ENCODE measurements at regions not wholly inside any gene's neighbourhood (a gene's known extent, or its start where the extent isn't known, plus 50 kb on each side); places are given as distances from the start of the nearest gene placed in this dataset.
A peak's percentile ranks its signal among the peaks of the same experiment; 100 is the strongest.

DNA sequence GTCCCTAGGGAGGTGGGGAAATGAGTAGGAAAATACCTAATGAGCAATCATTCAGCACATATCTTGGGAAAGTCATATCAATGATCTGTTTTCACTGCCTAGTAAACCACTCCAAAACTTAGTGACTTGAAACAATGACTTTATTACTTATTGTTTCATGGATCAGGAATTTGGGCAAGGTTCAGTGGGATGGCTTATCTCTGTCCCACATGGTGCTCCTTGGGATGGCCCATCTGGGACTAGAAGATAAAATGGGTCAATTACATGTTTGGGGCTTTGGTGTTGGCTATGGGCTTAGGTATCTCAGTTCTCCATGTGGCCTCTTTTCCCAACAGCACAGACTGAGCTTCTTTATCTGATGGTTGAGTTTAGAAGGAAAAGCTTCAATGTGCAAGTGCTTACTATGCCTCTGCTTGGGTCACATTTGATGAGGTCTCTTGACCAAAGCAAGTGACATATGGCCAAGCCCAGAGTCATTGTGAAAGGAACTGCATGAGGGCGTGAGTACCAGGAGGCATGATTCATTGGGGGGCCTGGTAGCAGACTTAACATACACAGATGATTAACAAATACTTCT lies 218.1 kb upstream of the TNP1 start:
- Histone ChIP-seq H3K4me1 (no peaks in the 10 kb centered on the region), H3K36me3 (no peaks in the 10 kb centered on the region), H3K27me3 (no peaks in the 10 kb centered on the region), H3K9me3 (no peaks in the 10 kb centered on the region), H3K4me3 (no peak overlapping the region), H3K27ac (no peak overlapping the region)
- DNase-seq (no peak), ATAC-seq (no peak)
- TF ChIP-seq POLR2A (IDR thresholded peaks at IDR 0.05) = no peak
- intact Hi-C loops (cut with DNase I) = no loop called here
- WGBS (ENCODE audit: insufficient coverage, low coverage, low lambda C conversion rate, missing lambda C conversion rate) = no CpG with 5 or more reads among the region's 1 CpG

DNA sequence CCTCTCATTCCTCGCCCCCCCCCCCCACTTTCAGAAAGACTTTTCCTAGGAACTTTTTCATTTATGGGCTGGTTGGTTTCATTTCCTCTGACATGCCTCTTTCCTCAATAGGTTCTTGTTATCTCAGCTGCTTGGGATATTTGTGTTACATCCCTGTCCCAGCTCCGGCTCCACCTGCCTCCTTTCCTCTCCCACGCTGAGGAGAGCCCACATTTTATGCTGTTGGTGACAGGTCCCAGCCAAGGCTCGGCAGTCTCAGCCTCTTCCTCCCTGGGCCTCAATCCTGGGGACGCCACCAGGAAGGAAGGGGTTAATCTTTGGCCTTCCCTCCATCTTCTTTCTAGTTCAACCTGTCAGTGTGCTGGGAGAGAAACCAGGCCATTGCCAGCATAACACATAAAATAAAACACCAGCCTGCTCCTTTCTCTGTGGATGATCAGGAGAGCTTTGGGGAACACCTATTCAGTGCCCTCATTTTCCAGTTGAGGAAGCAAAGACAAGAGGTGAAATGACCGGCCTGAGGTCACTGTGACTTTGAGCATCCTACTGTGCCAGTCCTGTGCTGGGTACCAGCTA lies 216.9 kb upstream of the TNP1 start:
- no peaks in the 10 kb centered on the region for H3K36me3 ChIP-seq
- H3K4me1 ChIP-seq = no peaks in the 10 kb centered on the region
- H3K27ac ChIP-seq = no peak overlapping the region
- H3K4me3 ChIP-seq = no peak overlapping the region
- intact Hi-C loops (cut with DNase I) = no loop called here
- WGBS (ENCODE audit: insufficient coverage, low coverage, low lambda C conversion rate, missing lambda C conversion rate) = no CpG with 5 or more reads among the region's 6 CpGs
- no peak for ATAC-seq
- no peaks in the 10 kb centered on the region for H3K9me3 ChIP-seq
- H3K27me3 ChIP-seq = no peaks in the 10 kb centered on the region
- DNase-seq = no peak
- TF ChIP-seq POLR2A (IDR thresholded peaks at IDR 0.05) = no peak
- TF ChIP-seq, protein P1, sequence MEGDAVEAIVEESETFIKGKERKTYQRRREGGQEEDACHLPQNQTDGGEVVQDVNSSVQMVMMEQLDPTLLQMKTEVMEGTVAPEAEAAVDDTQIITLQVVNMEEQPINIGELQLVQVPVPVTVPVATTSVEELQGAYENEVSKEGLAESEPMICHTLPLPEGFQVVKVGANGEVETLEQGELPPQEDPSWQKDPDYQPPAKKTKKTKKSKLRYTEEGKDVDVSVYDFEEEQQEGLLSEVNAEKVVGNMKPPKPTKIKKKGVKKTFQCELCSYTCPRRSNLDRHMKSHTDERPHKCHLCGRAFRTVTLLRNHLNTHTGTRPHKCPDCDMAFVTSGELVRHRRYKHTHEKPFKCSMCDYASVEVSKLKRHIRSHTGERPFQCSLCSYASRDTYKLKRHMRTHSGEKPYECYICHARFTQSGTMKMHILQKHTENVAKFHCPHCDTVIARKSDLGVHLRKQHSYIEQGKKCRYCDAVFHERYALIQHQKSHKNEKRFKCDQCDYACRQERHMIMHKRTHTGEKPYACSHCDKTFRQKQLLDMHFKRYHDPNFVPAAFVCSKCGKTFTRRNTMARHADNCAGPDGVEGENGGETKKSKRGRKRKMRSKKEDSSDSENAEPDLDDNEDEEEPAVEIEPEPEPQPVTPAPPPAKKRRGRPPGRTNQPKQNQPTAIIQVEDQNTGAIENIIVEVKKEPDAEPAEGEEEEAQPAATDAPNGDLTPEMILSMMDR (IDR thresholded peaks at IDR 0.05) = no peak

DNA sequence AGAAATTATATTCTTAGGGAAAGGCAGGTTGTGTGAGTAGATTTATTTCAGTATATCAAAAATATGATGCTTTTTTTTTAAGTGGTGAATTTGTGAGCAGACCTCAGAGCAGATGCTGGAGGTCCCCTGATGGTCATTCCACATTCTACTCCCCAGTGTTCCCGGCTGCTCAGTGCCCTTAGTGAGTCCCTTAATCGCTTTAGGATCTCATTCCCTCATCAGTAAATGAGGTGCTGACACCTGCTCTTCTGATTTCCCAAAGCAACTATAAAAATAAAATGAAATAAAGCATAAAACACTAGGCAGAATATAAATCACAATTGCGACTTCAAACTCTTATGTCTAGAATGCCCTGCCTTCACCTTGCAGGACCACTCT lies 216.2 kb upstream of the TNP1 start:
- WGBS (ENCODE audit: insufficient coverage, low coverage, low lambda C conversion rate, missing lambda C conversion rate) = 74% methylated on average over 3 of the region's 3 CpGs
- TF ChIP-seq POLR2A (IDR thresholded peaks at IDR 0.05) = no peak
- TF ChIP-seq, protein P1 (IDR thresholded peaks at IDR 0.05) = no peak
- no peak overlapping the region for H3K4me3 ChIP-seq

DNA sequence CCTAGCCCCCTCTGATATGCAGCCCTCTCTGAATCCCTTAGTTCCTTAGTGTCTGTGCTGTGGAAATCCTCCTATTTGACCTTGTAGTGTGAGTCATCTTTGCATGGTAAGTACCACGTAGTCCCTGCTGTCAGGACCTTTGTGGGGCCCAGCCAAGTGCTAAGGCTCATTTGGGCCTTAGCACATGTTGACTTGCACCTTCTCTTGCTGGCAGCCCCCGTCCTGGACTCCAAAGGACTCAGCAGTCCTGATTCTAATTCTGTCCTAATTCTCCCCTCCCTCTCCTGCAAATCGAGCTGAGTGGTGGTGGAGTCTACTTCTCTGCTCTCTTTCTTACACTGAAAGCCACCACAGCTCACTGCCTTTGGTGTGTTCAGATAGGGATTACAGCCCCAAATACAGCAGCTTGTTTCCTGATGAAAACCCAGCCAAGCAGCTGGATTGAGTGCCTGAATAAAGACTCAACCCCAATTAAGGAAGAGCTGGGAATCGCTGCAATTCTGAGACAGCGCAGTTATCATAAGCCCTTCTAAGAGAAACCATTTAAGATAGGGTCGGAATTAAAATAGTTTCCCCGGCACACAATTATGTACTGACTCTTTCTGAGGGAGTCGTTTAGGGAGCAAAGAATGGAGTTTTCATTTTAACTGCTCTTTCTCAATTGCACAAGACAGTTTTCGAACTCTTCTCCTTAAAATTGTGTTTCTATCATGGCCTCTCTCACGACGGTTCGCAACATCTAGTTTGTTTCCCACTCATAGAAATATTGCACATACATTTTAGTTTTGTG lies 215.6 kb upstream of the TNP1 start:
- Histone ChIP-seq H3K36me3 (no peaks in the 10 kb centered on the region), H3K4me1 (no peaks in the 10 kb centered on the region), H3K4me3 (no peak overlapping the region), H3K27me3 (no peaks in the 10 kb centered on the region), H3K27ac (no peak overlapping the region), H3K9me3 (no peaks in the 10 kb centered on the region)
- TF ChIP-seq, protein P1 (IDR thresholded peaks at IDR 0.05) = no peak
- TF ChIP-seq POLR2A (IDR thresholded peaks at IDR 0.05) = no peak
- WGBS (ENCODE audit: insufficient coverage, low coverage, low lambda C conversion rate, missing lambda C conversion rate) = 61% methylated on average over 11 of the region's 12 CpGs
- intact Hi-C loops (cut with DNase I) = no loop called here
- DNase-seq (no peak), ATAC-seq (peak; percentile 31 to 79 (median 40))

More for the DNA sequence above, 216.2 kb upstream of the TNP1 start:
- H3K9me3 ChIP-seq = no peaks in the 10 kb centered on the region
- H3K27me3 ChIP-seq = no peaks in the 10 kb centered on the region
- intact Hi-C loops (cut with DNase I) = no loop called here
- no peaks in the 10 kb centered on the region for H3K36me3 ChIP-seq
- H3K27ac ChIP-seq = no peak overlapping the region
- DNase-seq (no peak), ATAC-seq (no peak)
- no peaks in the 10 kb centered on the region for H3K4me1 ChIP-seq
